Parathyroid adenoma (tissue), 2 donors: ENCODE measurements at regions not wholly inside any gene's neighbourhood (a gene's known extent, or its start where the extent isn't known, plus 50 kb on each side); places are given as distances from the start of the nearest gene placed in this dataset.

ENCODE experiments used
- H2AFZ ChIP-seq: fragments of 300-600 bp; sonication (generic); one replicate; pipeline ENCODE4 v1.7.0; 2017; ENCODE audit warnings: antibody characterized with exemption, mild to moderate bottlenecking
- H3K27ac ChIP-seq: fragments of 300-600 bp; sonication (generic); one replicate; pipeline ENCODE4 v1.7.0; 2017
- H3K27me3 ChIP-seq: fragments of 300-600 bp; sonication (generic); one replicate; pipeline ENCODE4 v1.7.0; 2017; ENCODE audit warnings: low read length; ENCODE audit not compliant: control insufficient read depth, insufficient read depth
- H3K36me3 ChIP-seq: fragments of 300-600 bp; sonication (generic); one replicate; pipeline ENCODE4 v1.7.0; 2017; ENCODE audit warnings: low read length; ENCODE audit not compliant: control insufficient read depth, insufficient read depth
- H3K4me1 ChIP-seq: fragments of 300-600 bp; sonication (generic); one replicate; pipeline ENCODE4 v1.7.0; 2017; ENCODE audit warnings: control low read depth
- H3K4me2 ChIP-seq: fragments of 300-600 bp; sonication (generic); one replicate; pipeline ENCODE4 v1.7.0; 2017; ENCODE audit warnings: low read length
- H3K4me3 ChIP-seq: fragments of 300-600 bp; sonication (generic); one replicate; pipeline ENCODE4 v1.7.0; 2017; ENCODE audit warnings: low read depth, low read length
- H3K79me2 ChIP-seq: fragments of 300-600 bp; sonication (generic); one replicate; pipeline ENCODE4 v1.7.0; 2017; ENCODE audit warnings: control low read depth
- H3K9ac ChIP-seq: fragments of 300-600 bp; sonication (generic); one replicate; pipeline ENCODE4 v1.7.0; 2017; ENCODE audit warnings: mild to moderate bottlenecking
- H3K9me3 ChIP-seq: fragments of 300-600 bp; sonication (generic); one replicate; pipeline ENCODE4 v1.7.0; 2017; ENCODE audit warnings: low read length; ENCODE audit not compliant: control insufficient read depth
- TF ChIP-seq, protein P1 (sequence below): fragments of 300-600 bp; sonication (generic); IDR thresholded peaks from one replicate; pipeline ENCODE4 v1.7.0; 2017; ENCODE audit warnings: antibody characterized with exemption, mild to moderate bottlenecking
- donor health status: primary hyperparathyroidism.

- Histone ChIP-seq H3K9ac (no peak overlapping the region), H2AFZ (no peak overlapping the region), H3K4me1 (no peaks in the 10 kb centered on the region), H3K27ac (no peak overlapping the region), H3K9me3 (no peaks in the 10 kb centered on the region), H3K79me2 (no peaks in the 10 kb centered on the region), H3K36me3 (no peaks in the 10 kb centered on the region), H3K4me2 (no peak overlapping the region), H3K27me3 (no peaks in the 10 kb centered on the region), H3K4me3 (no peak overlapping the region)
- TF ChIP-seq, protein P1, sequence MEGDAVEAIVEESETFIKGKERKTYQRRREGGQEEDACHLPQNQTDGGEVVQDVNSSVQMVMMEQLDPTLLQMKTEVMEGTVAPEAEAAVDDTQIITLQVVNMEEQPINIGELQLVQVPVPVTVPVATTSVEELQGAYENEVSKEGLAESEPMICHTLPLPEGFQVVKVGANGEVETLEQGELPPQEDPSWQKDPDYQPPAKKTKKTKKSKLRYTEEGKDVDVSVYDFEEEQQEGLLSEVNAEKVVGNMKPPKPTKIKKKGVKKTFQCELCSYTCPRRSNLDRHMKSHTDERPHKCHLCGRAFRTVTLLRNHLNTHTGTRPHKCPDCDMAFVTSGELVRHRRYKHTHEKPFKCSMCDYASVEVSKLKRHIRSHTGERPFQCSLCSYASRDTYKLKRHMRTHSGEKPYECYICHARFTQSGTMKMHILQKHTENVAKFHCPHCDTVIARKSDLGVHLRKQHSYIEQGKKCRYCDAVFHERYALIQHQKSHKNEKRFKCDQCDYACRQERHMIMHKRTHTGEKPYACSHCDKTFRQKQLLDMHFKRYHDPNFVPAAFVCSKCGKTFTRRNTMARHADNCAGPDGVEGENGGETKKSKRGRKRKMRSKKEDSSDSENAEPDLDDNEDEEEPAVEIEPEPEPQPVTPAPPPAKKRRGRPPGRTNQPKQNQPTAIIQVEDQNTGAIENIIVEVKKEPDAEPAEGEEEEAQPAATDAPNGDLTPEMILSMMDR: no peak
Observed at GRCh38 chr11:19321351-19321750, 80.6 kb upstream of the E2F8 start.

GRCh38 chr11:19320827-19321226 lies 80.1 kb upstream of the E2F8 start:
- Histone ChIP-seq H3K4me3 (no peak overlapping the region), H3K27me3 (no peaks in the 10 kb centered on the region), H2AFZ (no peak overlapping the region), H3K4me1 (no peaks in the 10 kb centered on the region), H3K79me2 (no peaks in the 10 kb centered on the region), H3K9me3 (no peaks in the 10 kb centered on the region), H3K36me3 (no peaks in the 10 kb centered on the region), H3K4me2 (no peak overlapping the region), H3K9ac (no peak overlapping the region), H3K27ac (no peak overlapping the region)
- TF ChIP-seq, protein P1: no peak

GRCh38 chr11:19316434-19316833 lies 75.7 kb upstream of the E2F8 start:
- no peak overlapping the region for H2AFZ ChIP-seq
- no peak overlapping the region for H3K27ac ChIP-seq
- TF ChIP-seq, protein P1: no peak
- no peak overlapping the region for H3K4me2 ChIP-seq
- no peaks in the 10 kb centered on the region for H3K27me3 ChIP-seq
- no peaks in the 10 kb centered on the region for H3K4me1 ChIP-seq
- H3K9me3 ChIP-seq: no peaks in the 10 kb centered on the region
- H3K9ac ChIP-seq: no peak overlapping the region
- H3K36me3 ChIP-seq: no peaks in the 10 kb centered on the region
- no peaks in the 10 kb centered on the region for H3K79me2 ChIP-seq
- H3K4me3 ChIP-seq: no peak overlapping the region

- H2AFZ ChIP-seq: no peak overlapping the region
- H3K4me3 ChIP-seq: no peak overlapping the region
- no peaks in the 10 kb centered on the region for H3K79me2 ChIP-seq
- no peaks in the 10 kb centered on the region for H3K9me3 ChIP-seq
- TF ChIP-seq, protein P1: no peak
- no peak overlapping the region for H3K4me2 ChIP-seq
- no peaks in the 10 kb centered on the region for H3K27me3 ChIP-seq
- no peak overlapping the region for H3K27ac ChIP-seq
- no peaks in the 10 kb centered on the region for H3K36me3 ChIP-seq
- no peak overlapping the region for H3K9ac ChIP-seq
- no peaks in the 10 kb centered on the region for H3K4me1 ChIP-seq
Observed at GRCh38 chr11:19315511-19315910, 74.8 kb upstream of the E2F8 start.

- no peak overlapping the region for H3K27ac ChIP-seq
- no peak overlapping the region for H2AFZ ChIP-seq
- no peaks in the 10 kb centered on the region for H3K27me3 ChIP-seq
- no peak overlapping the region for H3K4me3 ChIP-seq
- TF ChIP-seq, protein P1: no peak
- no peak overlapping the region for H3K9ac ChIP-seq
- no peaks in the 10 kb centered on the region for H3K79me2 ChIP-seq
- H3K9me3 ChIP-seq: no peaks in the 10 kb centered on the region
- H3K36me3 ChIP-seq: no peaks in the 10 kb centered on the region
- no peak overlapping the region for H3K4me2 ChIP-seq
- no peaks in the 10 kb centered on the region for H3K4me1 ChIP-seq
Observed at GRCh38 chr11:19313140-19313539, 72.4 kb upstream of the E2F8 start.
